GM21528 (cell line): ENCODE measurements at regions not wholly inside any gene's neighbourhood (a gene's known extent, or its start where the extent isn't known, plus 50 kb on each side); places are given as distances from the start of the nearest gene placed in this dataset.

ENCODE experiments used
- ATAC-seq: cut with Tn5 transposase; IDR thresholded peaks from one replicate; pipeline ENCODE4 v1.9.1; 2021; ENCODE audit warnings: mild to moderate bottlenecking, moderate library complexity; ENCODE audit not compliant: unreplicated experiment, low FRiP score

DNA sequence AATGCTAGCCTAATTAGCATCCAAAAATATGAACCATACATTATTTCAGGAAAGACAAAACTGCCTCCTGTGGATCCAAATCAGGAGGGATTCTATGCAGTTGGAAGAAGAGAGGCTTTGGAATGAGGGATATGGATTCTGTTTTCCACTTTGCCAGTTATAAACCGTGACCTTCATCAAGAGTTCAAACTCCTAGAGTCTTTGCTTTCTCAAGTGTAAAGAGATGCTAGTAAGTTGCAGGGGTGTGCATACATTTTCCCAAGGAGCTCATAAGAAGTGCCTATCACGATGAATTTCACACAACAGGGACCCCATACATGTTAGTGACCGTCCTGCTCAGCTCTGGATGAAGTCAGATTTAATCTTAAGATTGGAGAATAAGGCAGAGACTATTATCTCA lies 542.5 kb downstream of the SOX11 start:
- no peak for ATAC-seq

DNA sequence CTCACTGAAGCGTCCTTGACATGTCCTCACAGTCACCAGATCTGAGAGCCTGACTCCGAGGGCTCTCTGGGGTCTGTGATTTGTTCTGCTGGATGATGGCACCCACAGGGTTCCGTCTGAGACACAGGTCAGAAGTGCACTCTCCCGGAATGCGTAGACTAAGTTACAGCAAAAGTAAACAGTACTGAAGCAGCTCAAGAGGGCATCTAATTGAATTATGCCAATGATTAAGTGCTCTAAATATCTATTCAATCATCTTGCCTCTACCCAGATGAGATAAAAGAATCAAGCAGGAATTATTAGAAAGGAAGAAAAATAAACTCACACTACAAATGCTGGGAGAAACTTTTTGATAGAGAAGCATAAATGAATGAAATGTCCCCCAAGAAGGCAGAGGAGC lies 544.1 kb downstream of the SOX11 start:
- ATAC-seq = no peak

GRCh38 chr2:6237039-6237660 lies 545.0 kb downstream of the SOX11 start:
- no peak for ATAC-seq

DNA sequence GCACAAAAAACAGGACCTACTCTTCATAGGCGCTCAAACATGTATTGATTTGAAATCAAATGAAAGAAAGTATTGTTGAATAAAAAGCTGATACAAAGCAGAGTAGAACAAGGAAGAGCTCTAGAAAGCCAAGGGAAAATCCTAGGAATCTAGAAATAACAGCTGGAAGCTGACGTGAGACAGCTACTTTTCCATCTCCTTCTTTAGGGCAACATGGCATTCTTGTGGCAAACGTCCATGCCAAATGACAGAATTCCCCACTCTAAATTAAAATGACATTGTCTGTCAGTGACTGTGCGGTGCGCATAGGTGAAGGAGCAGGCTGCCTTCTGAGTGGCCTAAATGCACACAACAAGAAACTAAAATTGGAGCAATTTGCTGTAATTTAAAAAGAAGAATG lies 557.4 kb downstream of the SOX11 start:
- no peak for ATAC-seq

DNA sequence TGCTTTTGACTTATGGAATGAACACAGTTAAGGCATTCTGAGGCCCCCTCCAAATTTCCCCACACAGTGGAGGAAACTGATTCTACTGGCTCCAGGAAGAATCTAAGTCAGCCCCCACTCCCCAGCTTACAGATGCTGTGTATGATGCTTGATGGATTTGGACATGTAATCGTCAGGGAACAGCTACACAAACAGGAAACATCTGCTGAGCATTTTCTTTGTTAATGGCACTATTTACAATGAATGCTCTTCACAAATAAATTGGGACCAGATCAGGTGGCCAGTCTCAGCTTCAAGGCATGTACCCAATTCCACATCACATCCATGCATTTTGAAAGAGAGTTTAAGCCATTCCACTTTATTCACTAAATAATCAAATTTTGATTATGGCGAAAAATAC lies 562.3 kb downstream of the SOX11 start:
- ATAC-seq = no peak

- no peak for ATAC-seq
Measured at GRCh38 chr2:6264198-6264597, 572.0 kb downstream of the SOX11 start.

- ATAC-seq = no peak
Measured at GRCh38 chr2:6281524-6281923, 584.2 kb downstream of the CMPK2 start.

DNA sequence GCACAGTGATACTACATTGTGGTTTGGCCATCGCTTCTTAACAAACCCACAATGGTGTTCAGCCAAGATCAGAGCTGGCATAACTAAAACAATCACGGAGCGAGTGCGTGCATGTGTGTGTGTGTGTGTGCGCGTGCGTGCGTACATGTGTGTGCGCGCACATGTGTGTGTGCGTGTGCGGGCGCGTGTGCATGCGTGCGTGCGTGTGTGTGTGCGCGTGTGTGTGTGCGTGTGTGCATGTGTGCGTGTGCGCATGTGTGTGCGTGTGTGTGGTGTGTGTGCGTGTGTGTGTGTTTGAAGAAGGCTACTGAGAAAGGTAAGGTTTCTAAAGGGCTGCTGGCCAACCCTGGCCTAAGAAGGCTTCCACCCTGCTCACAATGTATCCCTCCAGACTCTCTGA lies 582.4 kb downstream of the CMPK2 start:
- no peak for ATAC-seq

DNA sequence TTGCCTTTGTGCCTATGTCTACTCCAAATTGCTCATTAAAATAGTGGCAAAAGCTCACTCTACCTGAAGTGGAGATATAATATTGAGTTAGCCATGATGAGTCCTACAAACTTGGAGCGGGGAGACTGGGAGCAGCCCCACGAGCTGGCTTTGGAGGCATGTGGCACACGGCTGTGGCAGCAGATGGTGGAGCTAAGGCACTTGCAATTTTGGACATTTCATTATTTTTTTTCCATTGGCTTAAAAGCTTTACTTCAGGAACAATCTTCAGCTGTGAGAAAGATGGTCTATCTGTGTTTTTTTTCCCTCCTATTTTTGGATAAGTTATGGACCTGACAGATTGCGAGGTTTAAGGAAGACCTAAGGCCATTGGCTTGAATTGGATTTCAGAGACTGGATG lies 578.3 kb downstream of the CMPK2 start:
- no peak for ATAC-seq

DNA sequence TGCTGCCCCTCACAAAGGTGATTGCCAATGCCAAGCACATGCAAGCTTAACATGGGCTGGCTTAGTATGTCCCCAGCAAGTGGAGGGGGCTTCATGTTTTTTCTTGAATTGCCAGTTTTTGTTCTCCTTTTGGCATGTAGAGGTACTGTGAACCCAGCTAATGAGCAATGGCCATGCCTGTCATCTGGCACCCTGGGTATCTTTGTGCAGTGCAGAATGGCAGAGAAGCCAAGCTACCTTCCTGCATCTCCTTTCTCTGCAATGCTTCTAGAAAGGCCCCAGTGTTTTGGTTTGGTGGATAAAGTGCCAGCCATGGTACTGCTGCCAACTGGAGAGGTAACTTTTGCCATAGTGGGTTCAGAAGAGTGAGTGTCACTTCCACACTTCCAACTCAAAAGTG lies 576.9 kb downstream of the CMPK2 start:
- no peak for ATAC-seq

DNA sequence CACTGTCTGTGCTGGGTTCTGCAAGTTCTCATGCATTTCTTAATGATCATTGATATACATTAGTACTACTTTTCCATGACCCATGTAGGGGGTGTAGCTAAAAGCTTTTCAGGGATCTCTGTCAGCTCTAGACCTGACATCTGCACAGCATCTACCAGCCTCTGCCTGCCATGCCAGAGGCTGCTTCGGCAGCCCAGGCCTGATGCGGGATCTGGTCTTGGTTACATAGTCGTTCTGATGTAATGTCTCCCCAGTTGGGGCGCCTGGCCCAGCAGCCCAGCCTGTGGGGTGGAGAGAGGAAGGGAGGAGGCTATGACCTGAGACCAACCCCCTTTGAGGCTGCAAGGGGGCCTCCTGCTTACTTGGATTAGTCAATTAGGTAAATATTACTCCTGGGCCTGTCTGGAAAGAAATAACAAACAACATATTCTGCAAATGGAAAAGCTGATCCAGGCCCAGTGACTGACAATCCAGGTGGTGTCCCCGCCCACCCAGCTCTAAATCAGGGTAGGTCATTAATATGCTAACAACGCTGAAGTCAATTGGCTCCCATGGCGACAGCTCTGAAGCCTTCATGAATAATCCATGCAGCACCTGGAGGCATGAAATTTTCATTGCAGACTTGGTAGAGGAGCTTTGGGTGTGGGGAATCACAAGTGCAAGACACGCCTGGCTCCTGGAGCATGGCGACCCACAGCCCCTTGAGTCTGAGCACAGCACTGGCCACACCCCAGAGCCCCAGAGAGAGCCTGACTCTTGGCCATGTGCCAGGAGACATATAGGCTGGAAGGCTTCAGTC lies 575.3 kb downstream of the CMPK2 start:
- no peak for ATAC-seq

GRCh38 chr2:6294791-6295190 lies 570.9 kb downstream of the CMPK2 start:
- ATAC-seq = no peak

GRCh38 chr2:6297238-6297637 lies 568.5 kb downstream of the CMPK2 start:
- ATAC-seq = no peak

- no peak for ATAC-seq
Measured at GRCh38 chr2:6301426-6301825, 564.3 kb downstream of the CMPK2 start.

GRCh38 chr2:6308986-6309385 lies 556.7 kb downstream of the CMPK2 start:
- ATAC-seq = peak; percentile 18

GRCh38 chr2:6309415-6310255 lies 556.1 kb downstream of the CMPK2 start:
- ATAC-seq = peak; percentile 86

- peak; percentile 42 for ATAC-seq
Measured at GRCh38 chr2:6310256-6311215, 555.2 kb downstream of the CMPK2 start.

GRCh38 chr2:6312367-6312766 lies 553.3 kb downstream of the CMPK2 start:
- ATAC-seq = no peak

GRCh38 chr2:6314218-6314960 lies 551.3 kb downstream of the CMPK2 start:
- no peak for ATAC-seq

GRCh38 chr2:6325616-6326015 lies 540.1 kb downstream of the CMPK2 start:
- no peak for ATAC-seq
